ENCODE measurements at regions not wholly inside any gene's neighbourhood (a gene's known extent, or its start where the extent isn't known, plus 50 kb on each side); places are given as distances from the start of the nearest gene placed in this dataset.

GRCh38 chr3:117171124-117171523 is 461.5 kb downstream of the TUSC7 start:
- Histone ChIP-seq H3K27me3 (ENCODE audit: control insufficient read depth, insufficient read depth, low read length) (no peaks in the 10 kb centered on the region), H3K27ac (ENCODE audit: low read depth, low read length) (no peak overlapping the region), H3K9me3 (ENCODE audit: control insufficient read depth, insufficient read depth, low read length) (no peaks in the 10 kb centered on the region), H3K4me3 (ENCODE audit: low read depth, low read length) (no peak overlapping the region)
- DNase-seq (ENCODE audit: low read depth, low spot score), result no peak
- ChIA-PET POLR2A (no interaction called here), CTCF (no interaction called here)
- TF ChIP-seq CTCF (IDR thresholded peaks at IDR 0.05; ENCODE audit: low read depth, low read length), result no peak

- no peak for TF ChIP-seq CTCF (IDR thresholded peaks at IDR 0.05; ENCODE audit: low read depth, low read length)
- Histone ChIP-seq H3K27ac (ENCODE audit: low read depth, low read length) (no peak overlapping the region), H3K9me3 (ENCODE audit: control insufficient read depth, insufficient read depth, low read length) (no peaks in the 10 kb centered on the region), H3K27me3 (ENCODE audit: control insufficient read depth, insufficient read depth, low read length) (no peaks in the 10 kb centered on the region), H3K4me3 (ENCODE audit: low read depth, low read length) (no peak overlapping the region)
- DNase-seq (ENCODE audit: low read depth, low spot score), result no peak
- POLR2A ChIA-PET, result no interaction called here
- CTCF ChIA-PET, result no interaction called here
Observed at GRCh38 chr3:117172426-117172825, 462.8 kb downstream of the TUSC7 start.

- no peak for TF ChIP-seq CTCF (IDR thresholded peaks at IDR 0.05; ENCODE audit: low read depth, low read length)
- Histone ChIP-seq H3K27me3 (ENCODE audit: control insufficient read depth, insufficient read depth, low read length) (no peaks in the 10 kb centered on the region), H3K4me3 (ENCODE audit: low read depth, low read length) (no peak overlapping the region), H3K27ac (ENCODE audit: low read depth, low read length) (no peak overlapping the region), H3K9me3 (ENCODE audit: control insufficient read depth, insufficient read depth, low read length) (no peaks in the 10 kb centered on the region)
- ChIA-PET POLR2A (no interaction called here), CTCF (no interaction called here)
- DNase-seq (ENCODE audit: low read depth, low spot score), result no peak
Observed at GRCh38 chr3:117181222-117181621, 471.6 kb downstream of the TUSC7 start.

GRCh38 chr3:117184574-117184973 is 475.0 kb downstream of the TUSC7 start:
- H3K4me3 ChIP-seq (ENCODE audit: low read depth, low read length), result no peak overlapping the region
- H3K27ac ChIP-seq (ENCODE audit: low read depth, low read length), result no peak overlapping the region
- CTCF ChIA-PET, result no interaction called here
- no peaks in the 10 kb centered on the region for H3K9me3 ChIP-seq (ENCODE audit: control insufficient read depth, insufficient read depth, low read length)
- DNase-seq (ENCODE audit: low read depth, low spot score), result no peak
- H3K27me3 ChIP-seq (ENCODE audit: control insufficient read depth, insufficient read depth, low read length), result no peaks in the 10 kb centered on the region
- no peak for TF ChIP-seq CTCF (IDR thresholded peaks at IDR 0.05; ENCODE audit: low read depth, low read length)
- POLR2A ChIA-PET, result no interaction called here

- POLR2A ChIA-PET, result no interaction called here
- TF ChIP-seq CTCF (IDR thresholded peaks at IDR 0.05; ENCODE audit: low read depth, low read length), result no peak
Observed at GRCh38 chr3:117191245-117191644, 481.7 kb downstream of the TUSC7 start.

More at GRCh38 chr3:117191245-117191644, 481.7 kb downstream of the TUSC7 start:
- CTCF ChIA-PET, result no interaction called here
- no peak overlapping the region for H3K27ac ChIP-seq (ENCODE audit: low read depth, low read length)
- H3K9me3 ChIP-seq (ENCODE audit: control insufficient read depth, insufficient read depth, low read length), result no peaks in the 10 kb centered on the region
- no peaks in the 10 kb centered on the region for H3K27me3 ChIP-seq (ENCODE audit: control insufficient read depth, insufficient read depth, low read length)
- DNase-seq (ENCODE audit: low read depth, low spot score), result no peak
- no peak overlapping the region for H3K4me3 ChIP-seq (ENCODE audit: low read depth, low read length)
